HEK293 (cell line): ENCODE measurements at regions not wholly inside any gene's neighbourhood (a gene's known extent, or its start where the extent isn't known, plus 50 kb on each side); places are given as distances from the start of the nearest gene placed in this dataset.

Experiments used
- CTCF ChIP-seq: fragments of 450-650 bp; formaldehyde crosslinking; IDR thresholded peaks from 2 replicates; pipeline ENCODE4 v1.5.1; 2016; ENCODE audit warnings: missing biosample characterization, missing genetic modification characterization
- GLI4 ChIP-seq: fragments of 450-650 bp; formaldehyde crosslinking; IDR thresholded peaks from 2 replicates; pipeline ENCODE4 v1.5.1; 2016; ENCODE audit warnings: missing biosample characterization, missing genetic modification characterization
- PATZ1 ChIP-seq: fragments of 450-650 bp; formaldehyde crosslinking; IDR thresholded peaks from 2 replicates; pipeline ENCODE4 v1.5.1; 2016; ENCODE audit warnings: missing biosample characterization, missing genetic modification characterization
- REST ChIP-seq: fragments of 450-650 bp; formaldehyde crosslinking; IDR thresholded peaks from 2 replicates; pipeline ENCODE4 v1.5.1; 2016; ENCODE audit warnings: missing biosample characterization, missing genetic modification characterization
- ZBTB48 ChIP-seq: fragments of 450-650 bp; formaldehyde crosslinking; IDR thresholded peaks from 2 replicates; pipeline ENCODE4 v1.5.1; 2016; ENCODE audit warnings: missing biosample characterization, missing genetic modification characterization
- ZNF404 ChIP-seq: fragments of 450-650 bp; formaldehyde crosslinking; IDR thresholded peaks from 2 replicates; pipeline ENCODE4 v1.5.1; 2017; ENCODE audit warnings: missing biosample characterization, missing genetic modification characterization
- ZNF473 ChIP-seq: fragments of 450-650 bp; formaldehyde crosslinking; IDR thresholded peaks from 2 replicates; pipeline ENCODE4 v1.5.1; 2017; ENCODE audit warnings: missing biosample characterization, missing genetic modification characterization
- ZNF549 ChIP-seq: fragments of 450-650 bp; IDR thresholded peaks from 2 replicates; pipeline ENCODE4 v1.5.1; 2018; ENCODE audit warnings: missing biosample characterization, missing genetic modification characterization, mild to moderate bottlenecking, inconsistent platforms, moderate library complexity
- ZNF629 ChIP-seq: fragments of 450-650 bp; formaldehyde crosslinking; IDR thresholded peaks from 2 replicates; pipeline ENCODE4 v1.5.1; 2017; ENCODE audit warnings: missing biosample characterization, missing genetic modification characterization
- ZNF639 ChIP-seq: fragments of 450-650 bp; formaldehyde crosslinking; IDR thresholded peaks from 2 replicates; pipeline ENCODE4 v1.5.1; 2016; ENCODE audit warnings: missing biosample characterization, missing genetic modification characterization
- ZNF654 ChIP-seq: fragments of 450-650 bp; formaldehyde crosslinking; IDR thresholded peaks from 2 replicates; pipeline ENCODE4 v1.5.1; 2016; ENCODE audit warnings: low read depth, missing biosample characterization, missing genetic modification characterization
- ZNF792 ChIP-seq: fragments of 450-650 bp; formaldehyde crosslinking; IDR thresholded peaks from 2 replicates; pipeline ENCODE4 v1.5.1; 2016; ENCODE audit warnings: missing biosample characterization, missing genetic modification characterization
- ZSCAN16 ChIP-seq: fragments of 450-650 bp; formaldehyde crosslinking; IDR thresholded peaks from 2 replicates; pipeline ENCODE4 v1.5.1; 2016; ENCODE audit warnings: missing biosample characterization, missing genetic modification characterization

- TF ChIP-seq CTCF (tag by site-specific recombination) (no peak), ZNF549 (tag by site-specific recombination) (no peak), GLI4 (no peak), PATZ1 (tag by site-specific recombination) (no peak), ZNF639 (tag by site-specific recombination) (no peak), ZBTB48 (no peak), REST (tag by site-specific recombination) (no peak), ZSCAN16 (no peak), ZNF654 (tag by site-specific recombination) (no peak), ZNF629 (tag by site-specific recombination) (no peak), ZNF404 (tag by site-specific recombination) (no peak), ZNF792 (tag by site-specific recombination) (no peak), ZNF473 (tag by site-specific recombination) (no peak)
Observed at GRCh38 chr4:20015636-20016224, 236.0 kb upstream of the SLIT2 start.
